Lung (tissue), 11 donors: ENCODE measurements at regions not wholly inside any gene's neighbourhood (a gene's known extent, or its start where the extent isn't known, plus 50 kb on each side); places are given as distances from the start of the nearest gene placed in this dataset.

Source experiments
- ATAC-seq: fragments of 200-7000 bp; cut with Tn5 transposase; one replicate; pipeline ENCODE4 v1.9.1; 2020; ENCODE audit warnings: moderate number of reproducible peaks; ENCODE audit not compliant: insufficient read depth, low FRiP score
- DNase-seq, 3 donors: peaks; one replicate each; pipeline ENCODE4 v3.0.0-alpha.2; 2013 to 2017
- H3K27ac ChIP-seq, 2 donors: one replicate each; pipeline ENCODE4 v1.5.1; 2013; ENCODE audit warnings: mild to moderate bottlenecking in 2 of 2, moderate library complexity in 2 of 2, control low read depth in 1 of 2, inconsistent platforms in 1 of 2, low read depth in 1 of 2, low read length in 1 of 2
- H3K27me3 ChIP-seq, 3 donors: one replicate each; pipeline ENCODE4 v1.5.1; 2013; ENCODE audit warnings: low read length in 2 of 3; ENCODE audit not compliant: control insufficient read depth in 3 of 3, insufficient read depth in 3 of 3
- H3K36me3 ChIP-seq, 4 donors: one replicate each; pipeline ENCODE4 v1.5.1; 2013; ENCODE audit warnings: low read length in 4 of 4, mild to moderate bottlenecking in 1 of 4, moderate library complexity in 1 of 4; ENCODE audit not compliant: control insufficient read depth in 4 of 4, insufficient read depth in 4 of 4
- H3K4me1 ChIP-seq, 5 donors: one replicate each; pipeline ENCODE4 v1.5.1; 2013; ENCODE audit warnings: low read length in 5 of 5, mild to moderate bottlenecking in 2 of 5, moderate library complexity in 1 of 5; ENCODE audit not compliant: control insufficient read depth in 5 of 5, insufficient read depth in 5 of 5
- H3K4me3 ChIP-seq: one replicate; pipeline ENCODE4 v1.5.1; 2013; ENCODE audit warnings: mild to moderate bottlenecking, control low read depth, moderate library complexity
- H3K9ac ChIP-seq, 2 donors: one replicate each; pipeline ENCODE4 v1.5.1; 2013; ENCODE audit warnings: low read length in 2 of 2, control low read depth in 1 of 2; ENCODE audit not compliant: insufficient read depth in 1 of 2
- H3K9me3 ChIP-seq, 4 donors: one replicate each; pipeline ENCODE4 v1.5.1; 2013; ENCODE audit warnings: low read length in 3 of 4, mild to moderate bottlenecking in 1 of 4, moderate library complexity in 1 of 4; ENCODE audit not compliant: control insufficient read depth in 4 of 4, insufficient read depth in 3 of 4
- CTCF ChIP-seq: IDR thresholded peaks from 2 replicates; pipeline ENCODE4 v1.5.1; 2012; ENCODE audit warnings: mild to moderate bottlenecking; ENCODE audit errors: control extremely low read depth, extremely low read depth
- WGBS, 2 donors: extraction: QIAGEN DNeasy Blood & Tissue Kit; methylation state at CpG; one replicate each; pipeline ENCODE4 v1.1.7; 2013; 5-methylcytosine and 5-hydroxymethylcytosine counted together
- donor health status: control.
- donor health status: control.
- donor health status: Bipolar disorder and iron deficiency.
- donor health status: healthy.
- donor health status: DM: yes; HTN: yes; CAD: no.

GRCh38 chr16:17647879-17648872 lies 177.4 kb upstream of the XYLT1 start:
- ATAC-seq: no peak

GRCh38 chr16:17643935-17644334 lies 173.2 kb upstream of the XYLT1 start:
- Histone ChIP-seq H3K9ac (no peak overlapping the region), H3K9me3 (peaks cover 0 to 2% (median 0%) of the 10 kb centered on the region in 4 donors), H3K4me1 (no peaks in the 10 kb centered on the region), H3K4me3 (no peak overlapping the region), H3K27ac (no peak overlapping the region), H3K36me3 (no peaks in the 10 kb centered on the region), H3K27me3 (no peaks in the 10 kb centered on the region)
- ATAC-seq (no peak), DNase-seq (no peak)
- TF ChIP-seq CTCF: no peak
- WGBS, 2 donors: 64 to 87% methylated on average over 2 of the region's 2 CpGs

More at GRCh38 chr16:17647879-17648872, 177.4 kb upstream of the XYLT1 start:
- no peaks in the 10 kb centered on the region for H3K36me3 ChIP-seq
- no peak for DNase-seq
- 78 to 89% methylated on average over 8 of the region's 8 CpGs for WGBS, 2 donors
- TF ChIP-seq CTCF: no peak
- H3K9ac ChIP-seq: no peak overlapping the region
- H3K4me1 ChIP-seq: no peaks in the 10 kb centered on the region
- peaks cover 0 to 2% (median 0%) of the 10 kb centered on the region in 4 donors for H3K9me3 ChIP-seq
- H3K27me3 ChIP-seq: peaks cover 0 to 5% (median 0%) of the 10 kb centered on the region in 3 donors
- H3K27ac ChIP-seq: no peak overlapping the region
- no peak overlapping the region for H3K4me3 ChIP-seq

GRCh38 chr16:17641990-17642389 lies 171.2 kb upstream of the XYLT1 start:
- Histone ChIP-seq H3K36me3 (no peaks in the 10 kb centered on the region), H3K27ac (no peak overlapping the region), H3K9ac (no peak overlapping the region), H3K27me3 (no peaks in the 10 kb centered on the region), H3K4me3 (no peak overlapping the region), H3K4me1 (no peaks in the 10 kb centered on the region), H3K9me3 (peaks cover 0 to 3% (median 0%) of the 10 kb centered on the region in 4 donors)
- no peak for DNase-seq
- no peak for TF ChIP-seq CTCF
- 89 to 95% methylated on average over 2 of the region's 2 CpGs for WGBS, 2 donors
- no peak for ATAC-seq
